Muscle layer of colon (tissue), 2 donors: ENCODE measurements at regions not wholly inside any gene's neighbourhood (a gene's known extent, or its start where the extent isn't known, plus 50 kb on each side); places are given as distances from the start of the nearest gene placed in this dataset.

ENCODE experiments used
- H3K27ac ChIP-seq: one replicate; pipeline ENCODE4 v1.7.0; 2013; ENCODE audit warnings: low read depth, mild to moderate bottlenecking, low read length, moderate library complexity
- H3K27me3 ChIP-seq, 2 donors: one replicate each; pipeline ENCODE4 v1.7.0; 2013; ENCODE audit warnings: low read length in 2 of 2, mild to moderate bottlenecking in 2 of 2; ENCODE audit not compliant: insufficient read depth in 2 of 2, control insufficient read depth in 1 of 2
- H3K36me3 ChIP-seq: one replicate; pipeline ENCODE4 v1.7.0; 2013; ENCODE audit warnings: mild to moderate bottlenecking, low read length; ENCODE audit not compliant: insufficient read depth
- H3K4me1 ChIP-seq: one replicate; pipeline ENCODE4 v1.7.0; 2013; ENCODE audit warnings: mild to moderate bottlenecking, low read length; ENCODE audit not compliant: insufficient read depth
- H3K4me3 ChIP-seq, 2 donors: one replicate each; pipeline ENCODE4 v1.7.0; 2013; ENCODE audit warnings: low read length in 2 of 2, low read depth in 1 of 2, mild to moderate bottlenecking in 1 of 2, moderate library complexity in 1 of 2
- H3K9ac ChIP-seq: one replicate; pipeline ENCODE4 v1.7.0; 2013; ENCODE audit warnings: low read length
- H3K9me3 ChIP-seq: one replicate; pipeline ENCODE4 v1.7.0; 2013; ENCODE audit warnings: mild to moderate bottlenecking, low read length
- donor health status: abdominal sarcoma.
- donor health status: Adenocarcinoma of cecum.

- Histone ChIP-seq H3K27ac (no peak overlapping the region), H3K27me3 (no peaks in the 10 kb centered on the region), H3K4me1 (no peaks in the 10 kb centered on the region), H3K36me3 (no peaks in the 10 kb centered on the region), H3K9me3 (peaks cover 5% of the 10 kb centered on the region), H3K9ac (no peak overlapping the region), H3K4me3 (no peak overlapping the region)
These were observed 72.7 kb upstream of the CLPB start for GRCh38 chr11:72507050-72507449.

GRCh38 chr11:72497731-72498130, 63.4 kb upstream of the CLPB start:
- Histone ChIP-seq H3K27me3 (no peaks in the 10 kb centered on the region), H3K4me1 (no peaks in the 10 kb centered on the region), H3K36me3 (no peaks in the 10 kb centered on the region)

GRCh38 chr11:72494109-72494429, 59.7 kb upstream of the CLPB start:
- Histone ChIP-seq H3K27me3 (no peaks in the 10 kb centered on the region), H3K36me3 (no peaks in the 10 kb centered on the region), H3K4me1 (no peaks in the 10 kb centered on the region), H3K27ac (no peak overlapping the region), H3K9ac (no peak overlapping the region), H3K4me3 (no peak overlapping the region), H3K9me3 (no peaks in the 10 kb centered on the region)

More at GRCh38 chr11:72497731-72498130, 63.4 kb upstream of the CLPB start:
- no peaks in the 10 kb centered on the region for H3K9me3 ChIP-seq
- no peak overlapping the region for H3K4me3 ChIP-seq
- no peak overlapping the region for H3K9ac ChIP-seq
- no peak overlapping the region for H3K27ac ChIP-seq

GRCh38 chr11:72493426-72494108, 59.2 kb upstream of the CLPB start:
- H3K27me3 ChIP-seq, result no peaks in the 10 kb centered on the region
- H3K9ac ChIP-seq, result no peak overlapping the region
- no peak overlapping the region for H3K4me3 ChIP-seq
- no peaks in the 10 kb centered on the region for H3K36me3 ChIP-seq
- H3K27ac ChIP-seq, result no peak overlapping the region
- H3K9me3 ChIP-seq, result no peaks in the 10 kb centered on the region
- no peaks in the 10 kb centered on the region for H3K4me1 ChIP-seq

GRCh38 chr11:72491001-72491400, 56.7 kb upstream of the CLPB start:
- Histone ChIP-seq H3K36me3 (no peaks in the 10 kb centered on the region), H3K4me1 (no peaks in the 10 kb centered on the region), H3K9ac (no peak overlapping the region), H3K27me3 (no peaks in the 10 kb centered on the region), H3K4me3 (no peak overlapping the region), H3K9me3 (no peaks in the 10 kb centered on the region), H3K27ac (no peak overlapping the region)
